Neuronal stem cell (in vitro differentiated cells): ENCODE measurements at regions not wholly inside any gene's neighbourhood (a gene's known extent, or its start where the extent isn't known, plus 50 kb on each side); places are given as distances from the start of the nearest gene placed in this dataset.
"Not testable (repeated sequence)": the region's sequence is repeated elsewhere in the genome, so short reads cannot be mapped to it uniquely, and the experiment has no call there.

Source experiments
- DNase-seq: peaks from one replicate; pipeline ENCODE4 v3.0.0-alpha.2; 2013; ENCODE audit warnings: low spot score
- H2AFZ ChIP-seq: one replicate; pipeline ENCODE4 v1.6.1; 2013; ENCODE audit warnings: mild to moderate bottlenecking, low read length, inconsistent platforms
- H2AK5ac ChIP-seq: 2 replicates; pipeline ENCODE4 v1.6.1; 2013; ENCODE audit warnings: low read depth, mild to moderate bottlenecking, inconsistent platforms, low read length, moderate library complexity, mixed read lengths
- H2BK120ac ChIP-seq: 2 replicates; pipeline ENCODE4 v1.6.1; 2013; ENCODE audit warnings: low read depth, mild to moderate bottlenecking, inconsistent platforms, low read length, moderate library complexity, mixed read lengths
- H2BK12ac ChIP-seq: one replicate; pipeline ENCODE4 v1.6.1; 2013; ENCODE audit warnings: low read length, inconsistent platforms
- H2BK15ac ChIP-seq: 2 replicates; pipeline ENCODE4 v1.6.1; 2013; ENCODE audit warnings: mild to moderate bottlenecking, low read length, inconsistent platforms, mixed read lengths
- H2BK5ac ChIP-seq: one replicate; pipeline ENCODE4 v1.6.1; 2013; ENCODE audit warnings: inconsistent platforms, mild to moderate bottlenecking, low read length, moderate library complexity
- H3K14ac ChIP-seq: one replicate; pipeline ENCODE4 v1.6.1; 2013; ENCODE audit warnings: low read length, inconsistent platforms
- H3K18ac ChIP-seq: 2 replicates; pipeline ENCODE4 v1.6.1; 2013; ENCODE audit warnings: low read length, inconsistent platforms
- H3K23ac ChIP-seq: 2 replicates; pipeline ENCODE4 v1.6.1; 2013; ENCODE audit warnings: low read depth, mild to moderate bottlenecking, mixed read lengths, low read length, inconsistent platforms; ENCODE audit not compliant: poor library complexity
- H3K27ac ChIP-seq: replicated peaks from 3 replicates; pipeline ENCODE4 v1.5.1; 2013; ENCODE audit warnings: low read length, inconsistent platforms
- H3K27me3 ChIP-seq, 3 experiments: 2 replicates each; pipeline ENCODE4 v1.6.1; 2013; ENCODE audit warnings: low read length in 3 of 3, mild to moderate bottlenecking in 2 of 3, inconsistent platforms in 1 of 3, low read depth in 1 of 3, mixed read lengths in 1 of 3, moderate library complexity in 1 of 3; ENCODE audit not compliant: control insufficient read depth in 3 of 3, insufficient read depth in 3 of 3
- H3K36me3 ChIP-seq, 2 donors: replicated peaks in 1 of 2; 2 replicates each; pipeline ENCODE4 v1.6.1; 2013; ENCODE audit warnings: low read length in 2 of 2; ENCODE audit not compliant: control insufficient read depth in 2 of 2, insufficient read depth in 2 of 2
- H3K4ac ChIP-seq: 2 replicates; pipeline ENCODE4 v1.6.1; 2013; ENCODE audit warnings: inconsistent platforms, mild to moderate bottlenecking, low read length, moderate library complexity
- H3K4me1 ChIP-seq, 2 donors: 1 replicate in 1 of 2; 2 replicates in 1 of 2; pipeline ENCODE4 v1.6.1; 2013; ENCODE audit warnings: low read length in 2 of 2, low read depth in 1 of 2; ENCODE audit not compliant: control insufficient read depth in 2 of 2, insufficient read depth in 1 of 2
- H3K4me2 ChIP-seq: one replicate; pipeline ENCODE4 v1.6.1; 2013; ENCODE audit warnings: mild to moderate bottlenecking, low read length, inconsistent platforms; ENCODE audit not compliant: insufficient read depth, poor library complexity, severe bottlenecking
- H3K4me3 ChIP-seq, 2 donors: 2 replicates each; pipeline ENCODE4 v1.5.1; 2013; ENCODE audit warnings: low read length in 2 of 2, mild to moderate bottlenecking in 2 of 2, inconsistent platforms in 1 of 2, moderate library complexity in 1 of 2
- H3K79me1 ChIP-seq: one replicate; pipeline ENCODE4 v1.6.1; 2013; ENCODE audit warnings: low read depth, mild to moderate bottlenecking, inconsistent platforms, low read length, moderate library complexity
- H3K9ac ChIP-seq: one replicate; pipeline ENCODE4 v1.6.1; 2013; ENCODE audit warnings: mild to moderate bottlenecking, low read depth, low read length, inconsistent platforms; ENCODE audit not compliant: poor library complexity
- H3K9me3 ChIP-seq, 2 donors: replicated peaks in 1 of 2; 2 replicates each; pipeline versions ENCODE3 to v1.6.1; 2013; ENCODE audit warnings: low read length in 2 of 2, mild to moderate bottlenecking in 2 of 2, inconsistent platforms in 1 of 2, low read depth in 1 of 2, mixed read lengths in 1 of 2, moderate library complexity in 1 of 2; ENCODE audit not compliant: control insufficient read depth in 2 of 2, insufficient read depth in 1 of 2
- H4K8ac ChIP-seq: one replicate; pipeline ENCODE4 v1.6.1; 2013; ENCODE audit warnings: low read depth, mild to moderate bottlenecking, inconsistent platforms, low read length, moderate library complexity
- H4K91ac ChIP-seq: one replicate; pipeline ENCODE4 v1.6.1; 2013; ENCODE audit warnings: low read length, low read depth, mild to moderate bottlenecking, inconsistent platforms; ENCODE audit not compliant: poor library complexity
- WGBS, 2 donors: extraction: QIAGEN DNeasy Blood & Tissue Kit; methylation state at CpG; one replicate each; pipeline ENCODE4 v1.1.7; 2013; ENCODE audit warnings: missing lambda C conversion rate in 2 of 2, mixed read lengths in 1 of 2; ENCODE audit not compliant: insufficient read length in 2 of 2, insufficient replicate concordance in 1 of 2; ENCODE audit errors: extremely low coverage in 2 of 2; 5-methylcytosine and 5-hydroxymethylcytosine counted together

- no peak overlapping the region for H2BK120ac ChIP-seq
- no CpG with 5 or more reads among the region's 1 CpG for WGBS, 2 donors
- H3K9me3 ChIP-seq, result no peaks in the 10 kb centered on the region
- no peak for DNase-seq
- H3K4me2 ChIP-seq, result no peak overlapping the region
- H3K79me1 ChIP-seq, result no peaks in the 10 kb centered on the region
- H3K18ac ChIP-seq, result no peak overlapping the region
- no peaks in the 10 kb centered on the region for H3K4me1 ChIP-seq
- H4K91ac ChIP-seq, result no peak overlapping the region
- no peak overlapping the region for H2AFZ ChIP-seq
- H2BK15ac ChIP-seq, result no peak overlapping the region
- H3K9ac ChIP-seq, result no peak overlapping the region
- H3K27me3 ChIP-seq, result no peaks in the 10 kb centered on the region
- no peak overlapping the region for H3K23ac ChIP-seq
- no peak overlapping the region for H3K4ac ChIP-seq
- H4K8ac ChIP-seq, result no peak overlapping the region
- H3K14ac ChIP-seq, result no peak overlapping the region
- no peaks in the 10 kb centered on the region for H3K36me3 ChIP-seq
- no peak overlapping the region for H2AK5ac ChIP-seq
- H2BK5ac ChIP-seq, result no peak overlapping the region
- no peak overlapping the region for H3K4me3 ChIP-seq
- no peak overlapping the region for H3K27ac ChIP-seq
- H2BK12ac ChIP-seq, result no peak overlapping the region
Observed at GRCh38 chr4:45437381-45437780, 686.5 kb downstream of the GABRG1 start.

GRCh38 chr4:45425135-45425534, 698.7 kb downstream of the GABRG1 start:
- H3K23ac ChIP-seq, result no peak overlapping the region
- H4K91ac ChIP-seq, result no peak overlapping the region
- H3K27me3 ChIP-seq, result no peaks in the 10 kb centered on the region
- H3K36me3 ChIP-seq, result no peaks in the 10 kb centered on the region
- H4K8ac ChIP-seq, result no peak overlapping the region
- no peak overlapping the region for H3K9ac ChIP-seq
- no peak overlapping the region for H2AK5ac ChIP-seq
- H3K4ac ChIP-seq, result no peak overlapping the region
- no peak overlapping the region for H3K4me3 ChIP-seq
- no peak overlapping the region for H3K18ac ChIP-seq
- no peak overlapping the region for H2BK120ac ChIP-seq
- no peaks in the 10 kb centered on the region for H3K9me3 ChIP-seq
- H2BK12ac ChIP-seq, result no peak overlapping the region
- no peak overlapping the region for H2BK15ac ChIP-seq
- no CpG with 5 or more reads among the region's 1 CpG for WGBS, 2 donors
- no peak overlapping the region for H3K14ac ChIP-seq
- H3K79me1 ChIP-seq, result no peaks in the 10 kb centered on the region
- H3K4me2 ChIP-seq, result no peak overlapping the region
- no peak overlapping the region for H3K27ac ChIP-seq
- H3K4me1 ChIP-seq, result no peaks in the 10 kb centered on the region
- no peak overlapping the region for H2BK5ac ChIP-seq
- no peak overlapping the region for H2AFZ ChIP-seq
- DNase-seq, result no peak

GRCh38 chr4:45423896-45424295, 697.5 kb upstream of the GNPDA2 start:
- H2BK120ac ChIP-seq, result no peak overlapping the region
- no peak overlapping the region for H3K4ac ChIP-seq
- no peak for DNase-seq
- no peak overlapping the region for H3K14ac ChIP-seq
- H2BK15ac ChIP-seq, result no peak overlapping the region
- no peak overlapping the region for H2BK5ac ChIP-seq
- H4K8ac ChIP-seq, result no peak overlapping the region
- H2AK5ac ChIP-seq, result no peak overlapping the region
- no peaks in the 10 kb centered on the region for H3K4me1 ChIP-seq
- H4K91ac ChIP-seq, result no peak overlapping the region
- H3K27me3 ChIP-seq, result no peaks in the 10 kb centered on the region
- no CpG with 5 or more reads among the region's 3 CpGs for WGBS, 2 donors
- no peaks in the 10 kb centered on the region for H3K79me1 ChIP-seq
- H3K18ac ChIP-seq, result no peak overlapping the region
- no peak overlapping the region for H3K4me3 ChIP-seq
- H3K27ac ChIP-seq, result no peak overlapping the region
- no peaks in the 10 kb centered on the region for H3K9me3 ChIP-seq
- no peak overlapping the region for H3K23ac ChIP-seq
- H3K9ac ChIP-seq, result no peak overlapping the region
- no peaks in the 10 kb centered on the region for H3K36me3 ChIP-seq
- no peak overlapping the region for H3K4me2 ChIP-seq
- no peak overlapping the region for H2BK12ac ChIP-seq
- H2AFZ ChIP-seq, result no peak overlapping the region

- not testable (repeated sequence) for H2BK15ac ChIP-seq, H3K27ac ChIP-seq, H3K36me3 ChIP-seq, H3K27me3 ChIP-seq, H2BK12ac ChIP-seq, H3K9me3 ChIP-seq, H2BK5ac ChIP-seq, H3K79me1 ChIP-seq, H3K9ac ChIP-seq, H3K4me1 ChIP-seq, H3K4ac ChIP-seq, H3K14ac ChIP-seq, H2AFZ ChIP-seq, DNase-seq, H3K4me2 ChIP-seq, H4K8ac ChIP-seq, H2AK5ac ChIP-seq, H2BK120ac ChIP-seq, H3K23ac ChIP-seq, H3K18ac ChIP-seq, H4K91ac ChIP-seq, H3K4me3 ChIP-seq
- WGBS, 2 donors, result no CpG with 5 or more reads among the region's 21 CpGs
Observed at GRCh38 chr4:45420091-45420674, 693.8 kb upstream of the GNPDA2 start.
